Esophagus squamous epithelium (tissue), 4 donors: ENCODE measurements at regions not wholly inside any gene's neighbourhood (a gene's known extent, or its start where the extent isn't known, plus 50 kb on each side); places are given as distances from the start of the nearest gene placed in this dataset.

Experiments used
- POLR2A ChIP-seq, 4 donors: fragments of 450-650 bp; IDR thresholded peaks; one replicate each; pipeline ENCODE4 v1.6.1; 2017; ENCODE audit warnings: antibody characterized with exemption in 4 of 4, mild to moderate bottlenecking in 4 of 4, moderate library complexity in 3 of 4
- TF ChIP-seq, protein P1 (sequence below), 6 experiments: fragments of 450-650 bp in 4 of 6; fragments of 200-600 bp in 2 of 6; sonication (generic) in 2 of 6; IDR thresholded peaks; one replicate each; pipeline ENCODE4 v1.5.1; 2016 to 2019; ENCODE audit warnings: antibody characterized with exemption in 6 of 6, mild to moderate bottlenecking in 4 of 6, moderate library complexity in 4 of 6

DNA sequence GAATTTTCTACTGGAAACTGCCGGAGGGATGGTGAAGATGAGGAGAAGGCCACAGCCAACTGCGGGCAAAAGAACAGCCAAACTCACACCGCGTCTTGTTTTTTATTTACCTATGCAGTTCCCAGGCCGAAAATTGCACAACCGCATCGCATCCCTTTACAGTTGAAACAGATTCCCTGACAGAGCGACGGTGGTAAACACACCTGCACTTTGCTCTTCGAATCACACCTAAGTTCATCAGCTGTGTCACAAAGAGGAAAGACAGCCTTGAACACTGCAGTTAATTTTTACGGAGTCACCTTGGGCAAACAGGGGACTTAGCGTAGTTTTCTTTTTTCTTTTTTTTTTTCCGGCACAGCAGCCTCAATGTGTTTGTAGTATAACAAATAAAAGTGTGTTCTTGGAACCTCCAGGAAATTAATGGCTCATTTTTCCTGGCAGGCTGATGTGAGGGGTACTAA is 272.0 kb upstream of the DIO3 start:
- TF ChIP-seq, protein P1, sequence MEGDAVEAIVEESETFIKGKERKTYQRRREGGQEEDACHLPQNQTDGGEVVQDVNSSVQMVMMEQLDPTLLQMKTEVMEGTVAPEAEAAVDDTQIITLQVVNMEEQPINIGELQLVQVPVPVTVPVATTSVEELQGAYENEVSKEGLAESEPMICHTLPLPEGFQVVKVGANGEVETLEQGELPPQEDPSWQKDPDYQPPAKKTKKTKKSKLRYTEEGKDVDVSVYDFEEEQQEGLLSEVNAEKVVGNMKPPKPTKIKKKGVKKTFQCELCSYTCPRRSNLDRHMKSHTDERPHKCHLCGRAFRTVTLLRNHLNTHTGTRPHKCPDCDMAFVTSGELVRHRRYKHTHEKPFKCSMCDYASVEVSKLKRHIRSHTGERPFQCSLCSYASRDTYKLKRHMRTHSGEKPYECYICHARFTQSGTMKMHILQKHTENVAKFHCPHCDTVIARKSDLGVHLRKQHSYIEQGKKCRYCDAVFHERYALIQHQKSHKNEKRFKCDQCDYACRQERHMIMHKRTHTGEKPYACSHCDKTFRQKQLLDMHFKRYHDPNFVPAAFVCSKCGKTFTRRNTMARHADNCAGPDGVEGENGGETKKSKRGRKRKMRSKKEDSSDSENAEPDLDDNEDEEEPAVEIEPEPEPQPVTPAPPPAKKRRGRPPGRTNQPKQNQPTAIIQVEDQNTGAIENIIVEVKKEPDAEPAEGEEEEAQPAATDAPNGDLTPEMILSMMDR (IDR thresholded peaks at IDR 0.05): no peak
- TF ChIP-seq POLR2A (IDR thresholded peaks at IDR 0.05): no peak
